ENCODE measurements at regions not wholly inside any gene's neighbourhood (a gene's known extent, or its start where the extent isn't known, plus 50 kb on each side); places are given as distances from the start of the nearest gene placed in this dataset.

DNA sequence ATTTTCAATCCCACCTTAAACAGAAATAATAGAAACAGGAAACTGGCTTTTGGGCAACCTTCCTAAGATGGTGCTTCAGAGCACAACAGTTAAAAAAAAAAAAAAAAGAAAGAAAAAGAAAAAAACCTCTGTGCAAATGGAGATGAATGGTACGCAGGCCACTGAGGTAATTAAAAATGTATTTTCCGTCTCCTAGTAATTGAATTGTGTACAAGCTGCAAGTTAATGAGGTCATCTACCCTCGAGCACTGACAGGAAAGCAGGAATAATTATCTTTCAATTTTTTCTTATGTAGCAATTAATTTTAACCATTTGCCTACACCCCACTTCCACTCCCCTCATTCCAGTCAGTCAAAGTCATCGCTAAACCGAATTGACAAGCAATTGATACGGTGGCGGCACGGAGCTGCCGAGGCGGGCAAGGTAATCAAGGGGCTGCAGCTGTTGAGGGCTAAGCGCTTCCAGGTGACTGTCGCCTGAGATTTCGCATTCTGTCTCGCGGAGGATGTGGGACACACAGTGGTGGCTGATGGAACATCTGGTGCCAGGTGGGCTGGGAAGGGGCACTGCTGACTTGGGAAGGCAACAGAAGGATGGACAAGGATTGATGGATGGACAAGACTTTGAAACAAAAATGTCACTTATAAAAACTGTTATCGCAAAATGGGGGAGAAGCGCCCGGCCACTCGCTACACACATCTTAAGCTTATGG is 109.4 kb downstream of the RCN1 start:
- DNase-seq (ENCODE audit: low spot score): no peak

DNA sequence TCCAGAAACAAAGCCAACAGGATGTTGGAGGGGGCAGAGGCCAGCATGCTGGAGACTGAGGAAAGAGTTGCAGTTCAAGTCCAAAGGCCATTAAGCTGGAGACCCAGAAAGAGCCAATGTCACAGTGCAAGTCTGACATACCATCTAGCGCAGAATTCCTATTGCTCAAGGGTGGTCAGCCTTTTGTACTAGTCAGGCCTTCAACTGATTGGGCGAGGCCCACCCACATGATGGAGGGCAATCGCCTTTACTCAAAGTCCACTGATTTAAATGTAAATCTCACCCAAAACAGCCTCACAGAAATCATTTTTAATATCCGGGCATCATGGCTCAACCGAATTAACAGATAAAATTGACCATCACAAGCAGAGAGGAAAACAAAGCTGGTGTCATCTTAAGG is 113.9 kb downstream of the RCN1 start:
- no peak for DNase-seq (ENCODE audit: low spot score)

DNA sequence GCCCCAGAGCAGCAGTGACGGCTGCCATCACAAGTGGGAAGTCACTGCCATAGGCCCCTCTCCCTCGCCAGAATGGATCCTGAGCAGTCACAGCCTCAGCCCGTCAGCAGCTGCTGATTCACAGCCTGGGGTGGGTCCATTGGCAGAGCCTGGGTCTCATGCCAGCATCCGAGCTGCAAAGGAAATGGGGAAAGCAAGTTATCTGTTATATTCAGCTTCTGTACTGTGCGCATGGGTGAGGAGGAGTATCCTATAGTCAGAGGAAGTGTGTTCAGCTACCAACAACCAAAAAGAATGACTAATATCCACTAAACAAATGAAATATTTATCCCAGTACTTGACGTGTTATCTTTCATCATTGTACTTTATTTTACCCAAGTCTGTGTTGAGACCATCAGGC is 119.7 kb downstream of the RCN1 start:
- no peak for DNase-seq (ENCODE audit: low spot score)

DNA sequence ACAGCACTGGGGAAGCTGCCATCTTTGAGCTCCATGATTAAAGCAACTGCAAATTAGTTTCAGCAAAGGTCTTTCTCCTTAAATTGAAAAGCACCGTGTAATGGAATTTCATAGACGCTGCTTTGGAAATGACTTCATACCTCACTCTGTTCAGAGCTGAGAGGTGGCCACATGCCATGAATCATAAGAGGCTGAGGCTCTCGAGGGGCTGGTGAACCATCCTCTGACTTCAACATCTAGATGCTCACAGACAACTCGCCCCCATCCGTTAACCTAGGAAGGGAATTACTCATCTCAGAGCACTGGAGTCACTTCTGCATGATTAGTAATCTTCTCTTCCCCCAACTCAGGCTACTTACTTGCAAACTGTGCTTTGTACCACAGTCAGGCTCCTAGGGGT is 122.3 kb downstream of the RCN1 start:
- DNase-seq (ENCODE audit: low spot score): no peak

DNA sequence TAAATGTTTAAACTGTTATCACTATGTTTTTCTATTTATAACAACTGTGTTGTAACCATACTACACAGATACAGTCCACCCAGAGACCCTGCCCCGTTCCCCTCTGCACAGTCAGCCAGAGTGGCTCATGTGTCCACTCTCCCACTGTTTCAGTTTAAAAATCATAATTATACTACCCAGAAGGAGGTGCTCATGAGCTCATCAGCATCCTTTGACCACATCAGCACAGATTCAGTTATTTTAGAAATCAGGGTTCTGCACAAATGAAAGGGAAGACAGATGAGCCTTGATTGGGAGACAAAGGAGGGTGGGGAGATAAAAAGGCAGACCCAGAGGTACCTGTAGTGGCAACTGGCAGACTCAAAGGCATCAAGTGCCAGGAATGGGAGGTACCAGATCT is 124.3 kb downstream of the RCN1 start:
- DNase-seq (ENCODE audit: low spot score): no peak

DNA sequence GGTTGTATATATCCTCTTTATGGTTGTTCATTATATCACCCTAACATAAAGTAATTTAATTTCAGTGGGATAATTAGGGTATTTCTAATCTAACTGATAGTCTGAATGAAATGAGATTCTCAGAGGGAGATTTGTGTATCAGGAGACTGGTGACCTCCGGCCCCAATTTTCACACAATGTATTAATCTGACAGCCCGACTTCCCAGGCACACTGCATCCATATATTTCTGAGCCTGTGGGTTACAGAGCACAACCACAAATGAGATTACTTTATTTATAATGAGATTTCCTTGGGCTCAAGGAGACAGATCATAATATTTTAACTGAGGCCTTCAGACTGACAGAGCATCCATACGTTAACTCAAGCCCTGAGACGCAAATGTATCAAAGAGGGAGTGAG is 125.9 kb downstream of the RCN1 start:
- no peak for DNase-seq (ENCODE audit: low spot score)

DNA sequence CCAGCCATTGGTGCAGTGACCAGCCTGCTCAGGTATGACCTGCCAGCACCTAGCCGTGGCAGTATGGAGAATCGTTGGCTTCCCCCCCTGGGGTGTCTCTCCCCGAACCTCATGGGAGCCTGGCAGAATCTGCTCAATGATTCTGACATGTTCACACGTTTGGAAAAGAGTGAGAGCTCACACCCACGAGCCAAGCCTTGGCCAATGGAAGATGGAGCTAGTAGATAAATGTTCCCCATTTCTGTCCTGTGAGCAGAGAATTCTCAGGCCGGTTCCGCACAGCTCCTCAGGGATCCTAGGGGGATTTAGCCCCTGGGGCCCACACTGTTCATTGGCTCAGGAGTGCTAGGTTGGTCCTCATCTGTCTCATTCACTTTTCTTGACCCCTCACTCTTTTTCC is 128.4 kb downstream of the RCN1 start:
- no peak for DNase-seq (ENCODE audit: low spot score)

DNA sequence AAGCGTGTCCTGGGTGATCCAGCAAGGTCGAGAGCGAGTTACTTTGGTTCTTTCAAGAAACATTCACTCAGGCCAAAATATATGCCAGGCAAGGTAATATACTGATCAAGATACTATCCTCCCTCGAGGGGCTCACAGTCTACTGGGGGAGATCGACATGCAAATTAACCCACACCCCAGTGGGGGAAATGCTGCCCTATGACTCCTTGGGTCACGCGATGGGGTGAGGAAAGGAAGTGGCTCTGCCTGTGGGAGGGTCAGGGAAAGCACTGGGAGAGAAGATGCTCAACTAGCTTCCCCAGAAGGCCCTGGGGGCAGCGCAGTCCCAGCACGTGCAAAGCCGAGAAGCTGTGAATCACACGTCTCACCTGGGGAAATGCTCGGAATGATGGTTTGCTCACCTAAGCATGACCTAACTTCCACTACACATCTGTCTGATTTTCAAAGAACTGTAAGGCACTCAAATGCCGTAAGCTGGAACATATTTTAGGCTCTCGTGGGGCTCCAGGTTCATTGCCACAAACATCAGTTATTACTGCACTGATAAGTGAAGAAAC is 130.7 kb downstream of the RCN1 start:
- DNase-seq (ENCODE audit: low spot score): no peak

DNA sequence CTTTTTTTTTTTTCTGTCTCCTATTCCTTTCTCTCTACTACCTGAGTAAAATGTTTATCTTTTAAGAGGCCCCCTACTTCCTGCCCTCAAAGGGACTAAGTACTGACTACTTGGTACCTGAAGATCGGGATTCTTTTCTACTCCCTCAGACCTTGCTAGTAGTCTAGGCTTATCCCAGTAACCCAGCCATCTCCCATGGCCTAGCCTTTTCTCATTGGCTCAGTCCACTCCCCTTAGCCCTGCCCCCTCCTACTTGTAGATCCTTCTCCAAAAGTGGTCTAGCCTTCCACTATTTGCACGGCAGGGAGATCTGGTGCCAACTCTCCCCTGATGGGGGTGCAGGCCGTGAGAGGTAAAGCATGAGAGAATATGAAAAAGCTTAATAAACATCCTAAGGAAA is 133.7 kb downstream of the RCN1 start:
- DNase-seq (ENCODE audit: low spot score): no peak

DNA sequence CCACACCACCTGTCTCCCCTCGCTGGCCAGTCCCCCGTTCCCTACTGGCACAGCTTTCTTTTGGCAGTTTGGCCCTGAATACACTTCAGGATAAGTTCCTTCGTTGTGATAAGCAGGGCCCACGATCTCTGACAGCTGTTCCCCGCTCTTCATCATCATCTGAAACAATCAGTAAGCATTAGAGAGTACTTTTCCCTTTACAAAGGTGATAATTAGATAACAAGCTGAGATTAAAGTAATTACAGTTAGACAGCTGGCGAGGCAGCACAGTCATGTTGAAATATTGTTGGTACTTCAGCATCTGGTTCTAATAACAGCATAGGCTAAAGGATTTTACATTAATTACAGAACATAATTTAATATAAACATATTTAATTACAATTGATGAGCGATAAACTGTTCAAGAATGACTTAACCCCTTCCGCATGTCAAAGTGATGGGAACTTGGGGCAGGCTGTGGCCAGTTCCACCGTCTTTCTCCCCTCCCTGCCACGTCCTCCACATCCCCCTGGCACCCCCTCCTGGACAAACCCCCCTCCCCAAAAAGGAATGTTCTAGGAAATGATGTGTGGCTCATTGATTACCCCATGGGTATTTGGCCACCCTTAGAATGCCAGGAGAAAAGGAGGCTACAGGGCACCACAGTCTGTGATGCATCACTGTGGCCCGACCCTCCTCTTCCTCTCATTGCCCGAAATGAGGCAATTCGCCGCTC is 134.9 kb downstream of the RCN1 start:
- DNase-seq (ENCODE audit: low spot score): no peak

DNA sequence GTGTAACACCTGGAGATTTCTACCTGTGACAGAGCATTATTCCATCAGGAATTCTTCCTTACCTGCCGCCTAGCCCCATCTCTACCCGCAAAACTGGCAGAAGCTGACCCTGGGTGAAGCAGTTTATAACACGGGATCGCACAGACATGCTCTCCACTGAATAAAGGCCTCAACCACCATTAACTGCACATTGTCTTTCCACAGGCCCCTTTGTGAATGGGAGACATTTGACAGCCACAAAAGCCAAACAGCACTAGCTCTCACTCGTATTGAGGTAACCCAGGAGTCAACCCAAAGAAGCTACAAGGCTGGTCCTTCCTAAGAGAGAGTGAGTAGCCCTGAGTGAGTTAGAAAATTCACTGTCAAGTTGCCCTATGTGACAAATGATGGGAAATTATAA is 135.6 kb downstream of the RCN1 start:
- DNase-seq (ENCODE audit: low spot score): no peak

DNA sequence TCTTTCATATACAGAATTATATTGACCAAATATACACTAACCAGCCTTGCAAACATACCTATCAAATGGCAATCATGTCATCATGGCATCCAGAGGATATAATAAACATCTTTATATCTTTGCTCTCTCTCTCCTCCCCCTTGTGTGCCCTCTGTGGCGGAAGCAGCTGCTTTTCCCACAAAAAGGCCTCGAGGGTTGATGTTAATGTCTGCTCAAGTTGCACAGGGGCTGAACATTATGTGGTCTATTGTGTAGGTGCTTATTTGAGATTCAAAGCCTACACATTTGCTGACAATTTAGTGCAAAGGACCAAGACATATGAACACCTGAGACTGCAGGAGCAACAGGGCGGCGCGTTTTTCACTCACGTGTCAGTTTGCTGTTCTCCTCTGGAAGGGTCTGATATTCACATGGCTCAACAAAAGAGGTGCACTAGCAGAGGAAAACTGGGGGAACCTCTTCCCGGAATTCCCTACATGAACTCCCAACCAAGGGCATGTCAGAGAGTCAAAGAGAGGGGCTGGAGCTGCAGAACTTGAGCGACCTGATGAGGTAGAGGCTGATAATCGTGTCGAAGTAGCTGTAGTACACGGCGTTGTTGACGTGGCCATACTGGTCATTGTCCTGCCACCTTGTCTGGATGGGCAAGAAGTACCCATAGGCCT is 138.8 kb downstream of the RCN1 start:
- DNase-seq (ENCODE audit: low spot score): no peak

DNA sequence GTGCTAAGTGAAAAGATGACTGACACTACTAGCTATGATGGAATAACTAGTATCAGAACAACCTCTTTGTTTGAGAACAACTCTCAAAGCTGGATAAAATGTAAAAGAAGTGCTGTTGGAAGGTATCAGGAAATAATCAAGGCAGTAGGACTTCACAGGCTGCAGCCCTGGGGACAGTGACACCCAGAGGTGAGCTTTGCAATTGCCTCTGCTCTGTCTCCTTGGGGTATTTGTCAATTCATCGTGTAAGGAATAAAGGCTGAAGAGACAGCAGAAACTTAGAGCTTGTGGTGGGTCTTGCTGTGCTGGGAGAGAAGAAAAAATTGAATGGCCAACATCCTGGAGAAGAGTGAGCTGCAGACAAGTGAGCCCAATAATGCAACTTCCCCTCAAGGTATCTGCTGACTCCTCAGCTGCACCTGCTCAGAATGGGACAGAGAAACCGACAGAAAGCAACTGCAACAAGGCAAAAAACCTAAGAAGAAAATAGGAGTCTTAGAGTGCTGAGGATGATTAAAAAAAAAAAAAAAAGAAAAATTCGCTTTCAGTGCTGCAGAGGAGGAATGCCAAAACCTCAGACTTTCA is 141.1 kb downstream of the RCN1 start:
- DNase-seq (ENCODE audit: low spot score): no peak

DNA sequence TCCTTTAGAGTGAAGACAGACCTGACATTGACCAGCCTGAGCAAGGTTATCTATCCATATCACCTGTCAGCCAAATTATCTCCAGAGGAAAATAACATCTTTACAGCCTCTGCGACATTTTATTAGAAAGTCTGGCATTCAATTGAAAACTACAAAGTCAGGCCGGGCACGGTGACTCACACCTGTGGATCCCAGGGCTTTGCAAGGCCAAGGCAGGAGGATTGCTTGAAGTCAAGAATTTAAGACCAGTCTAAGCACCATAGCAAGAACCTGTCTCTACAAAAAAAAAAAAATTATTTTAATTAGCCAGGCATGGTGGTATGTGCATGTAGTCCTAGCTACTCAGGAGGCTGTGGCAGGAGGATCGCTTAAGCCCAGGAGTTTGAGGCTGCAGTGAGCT is 141.6 kb downstream of the RCN1 start:
- DNase-seq (ENCODE audit: low spot score): no peak

DNA sequence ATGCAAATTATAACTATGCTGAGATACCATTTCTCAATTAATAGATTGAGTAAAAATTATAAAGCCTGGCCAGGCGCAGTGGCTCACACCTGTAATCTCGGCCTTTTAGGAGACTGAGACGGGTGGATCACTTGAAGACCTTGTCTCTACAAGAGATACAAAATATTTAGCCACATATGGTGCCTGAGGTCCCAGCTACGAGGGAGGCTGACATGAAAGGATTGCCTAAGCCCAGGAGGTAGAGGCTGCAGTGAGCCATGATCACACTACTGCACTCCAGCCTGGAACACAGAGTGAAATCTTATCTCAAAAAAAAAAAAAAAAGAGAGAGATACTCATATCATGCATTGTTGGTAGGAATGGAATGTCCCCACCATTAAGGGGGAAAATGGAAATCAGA is 142.4 kb downstream of the RCN1 start:
- no peak for DNase-seq (ENCODE audit: low spot score)

DNA sequence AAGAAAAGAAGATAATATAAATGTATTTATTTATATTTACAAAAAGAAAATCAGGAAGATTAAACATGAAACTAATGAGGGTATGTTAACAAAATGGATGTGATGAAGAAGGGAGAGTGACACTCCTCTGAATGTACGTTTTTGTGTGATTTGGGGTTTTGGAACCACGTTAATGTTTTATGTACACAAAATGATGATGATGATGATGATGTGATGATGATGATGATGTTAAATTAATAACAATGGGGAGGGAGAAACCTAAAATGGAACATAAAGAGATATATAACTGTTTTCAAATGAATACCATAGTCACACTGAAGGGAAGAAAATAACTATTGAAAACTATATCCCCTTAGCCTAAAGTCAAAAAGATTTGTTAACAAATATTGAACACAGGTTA is 143.1 kb downstream of the RCN1 start:
- DNase-seq (ENCODE audit: low spot score): no peak

DNA sequence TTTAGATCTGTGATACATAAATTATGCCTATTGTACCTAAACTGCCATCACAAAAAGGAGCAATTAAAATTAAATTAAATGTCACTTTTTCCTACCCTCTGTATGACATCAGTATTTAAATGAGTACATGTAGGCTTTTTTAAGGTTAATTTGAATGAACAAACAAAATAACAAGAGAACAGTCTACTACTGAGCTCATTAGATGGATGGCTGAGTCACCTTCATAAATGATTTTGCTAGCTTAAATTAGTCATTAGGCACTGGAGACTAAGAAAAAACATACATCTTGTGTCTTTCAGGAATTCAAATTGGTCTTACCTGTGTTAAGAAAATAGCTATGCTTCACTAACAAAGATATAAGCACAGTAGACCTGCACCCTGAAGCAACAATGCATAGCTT is 153.6 kb downstream of the RCN1 start:
- no peak for DNase-seq (ENCODE audit: low spot score)

DNA sequence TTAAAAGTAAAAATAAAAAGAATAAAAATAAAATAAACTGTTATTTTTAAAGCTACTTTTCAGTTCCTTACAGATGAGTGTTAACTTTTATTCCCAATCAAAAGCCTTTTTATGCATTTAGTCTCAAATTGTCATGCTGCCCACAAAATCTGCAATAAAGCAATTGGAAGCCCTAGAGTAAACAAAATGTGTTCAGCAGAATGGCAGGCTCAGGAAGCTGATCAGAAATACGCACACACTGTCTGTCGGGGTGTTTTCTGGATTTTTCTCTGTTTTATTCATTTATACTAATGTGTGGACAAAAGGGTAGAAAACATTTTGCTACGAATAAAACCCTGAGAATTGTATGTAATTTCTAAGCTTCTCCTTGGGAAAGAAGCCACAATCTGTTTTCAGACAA is 162.8 kb downstream of the RCN1 start:
- DNase-seq (ENCODE audit: low spot score): no peak

DNA sequence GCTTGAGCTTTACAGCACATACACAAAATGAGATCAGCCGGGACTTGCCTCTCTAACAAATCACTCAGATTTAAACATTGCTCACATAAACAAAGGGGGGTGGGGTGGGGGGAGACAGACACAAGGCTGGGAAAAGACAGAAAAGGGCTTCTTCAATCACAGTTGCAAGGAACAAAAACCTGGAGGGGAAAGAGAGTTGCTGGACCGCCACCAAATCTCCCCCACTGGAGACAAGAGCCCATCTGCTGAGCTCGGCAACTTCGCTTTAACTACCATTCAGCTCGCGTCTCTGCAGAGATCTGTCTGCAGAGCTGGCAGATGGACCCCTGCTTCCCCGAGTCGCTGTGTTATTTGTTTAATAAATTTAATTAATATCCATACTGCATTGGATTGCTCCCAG is 165.0 kb downstream of the RCN1 start:
- DNase-seq (ENCODE audit: low spot score): no peak

DNA sequence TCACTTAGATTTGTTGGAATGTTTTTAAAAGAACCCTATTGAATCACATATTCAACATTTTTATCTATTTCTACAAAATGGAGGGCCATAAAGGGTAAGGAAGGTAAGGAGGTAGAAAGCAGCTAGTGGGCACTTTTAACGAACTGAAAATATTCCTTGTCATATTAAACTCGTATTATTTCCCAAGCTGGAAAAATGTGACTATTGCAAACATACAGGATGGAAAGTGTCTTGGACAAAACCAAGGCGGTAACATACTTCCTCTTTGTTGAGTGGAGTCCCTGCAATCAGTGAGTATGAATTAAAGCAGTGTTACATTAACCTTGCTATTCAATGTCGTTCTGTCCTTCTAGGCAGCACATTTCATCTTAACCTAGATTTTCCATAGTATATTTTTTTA is 165.6 kb downstream of the RCN1 start:
- no peak for DNase-seq (ENCODE audit: low spot score)

DNA sequence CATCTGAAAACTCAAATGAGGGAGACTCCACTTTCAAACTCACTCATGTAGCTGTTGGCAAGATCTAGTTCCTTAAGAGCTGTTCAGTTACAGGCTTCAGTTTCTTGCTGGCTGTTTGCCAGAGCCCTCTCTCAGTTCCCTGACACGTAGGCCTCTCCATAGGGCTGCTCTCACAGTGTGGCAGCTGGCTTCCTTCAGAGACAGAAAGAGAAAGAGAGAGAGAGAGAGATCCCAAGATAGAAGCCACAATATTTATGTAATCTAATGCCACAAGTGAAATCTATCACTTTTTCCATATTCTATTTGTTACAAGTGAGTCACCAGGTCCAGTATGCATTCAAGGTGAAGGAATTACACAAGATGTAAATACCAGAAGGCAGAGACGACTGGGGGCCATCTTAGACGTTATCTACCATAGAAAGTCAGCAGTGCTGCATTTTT is 168.8 kb downstream of the RCN1 start:
- no peak for DNase-seq (ENCODE audit: low spot score)

DNA sequence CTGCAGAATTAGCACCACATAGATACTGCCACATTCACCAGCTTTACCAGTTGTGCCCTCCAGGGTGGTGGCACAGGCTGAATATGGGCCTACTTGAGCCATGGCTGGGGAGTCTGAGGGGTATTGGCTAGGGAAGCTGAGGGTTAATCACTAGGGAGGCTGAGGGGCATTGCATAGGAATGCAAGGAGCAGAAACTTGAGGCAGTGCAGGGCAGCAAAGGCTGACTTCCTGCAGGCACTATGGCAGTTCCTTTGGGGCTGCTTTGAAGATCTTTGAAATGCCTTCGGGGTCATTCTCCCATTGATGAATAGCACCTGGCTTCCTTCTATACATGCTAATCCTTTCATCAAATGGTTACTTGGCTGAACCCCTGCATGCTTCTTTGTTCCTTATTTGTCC is 171.5 kb downstream of the RCN1 start:
- no peak for DNase-seq (ENCODE audit: low spot score)

DNA sequence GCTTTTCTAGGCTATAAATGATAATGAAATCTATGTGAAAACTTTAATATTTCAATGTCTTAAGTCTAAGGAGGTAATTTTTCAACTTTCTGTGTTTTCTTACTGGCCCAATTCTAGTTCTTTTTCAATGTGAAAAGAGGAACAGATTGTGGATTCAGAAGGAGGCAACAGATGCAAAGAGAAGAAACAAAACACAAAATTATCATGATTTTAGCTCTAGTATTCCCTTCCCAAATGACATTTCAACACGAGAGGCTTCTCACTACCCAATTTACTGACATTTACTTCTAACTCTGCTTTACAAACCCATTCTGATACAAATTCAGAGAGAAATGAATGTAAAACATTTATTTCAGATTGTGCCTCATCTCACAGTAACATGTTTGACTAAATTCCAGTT is 169.4 kb downstream of the WT1 start:
- no peak for DNase-seq (ENCODE audit: low spot score)

All from ureter (tissue), 1 donor.